NB4 (cell line): ENCODE measurements at regions not wholly inside any gene's neighbourhood (a gene's known extent, or its start where the extent isn't known, plus 50 kb on each side); places are given as distances from the start of the nearest gene placed in this dataset.

Source experiments
- MYC ChIP-seq: IDR thresholded peaks from 2 replicates; pipeline ENCODE4 v1.6.1; 2011; ENCODE audit warnings: low read depth, low read length
- POLR2A ChIP-seq: IDR thresholded peaks from 2 replicates; pipeline ENCODE4 v1.6.1; 2011; ENCODE audit warnings: mild to moderate bottlenecking; ENCODE audit not compliant: insufficient read length; ENCODE audit errors: extremely low read depth
- TF ChIP-seq, protein P1 (sequence below): IDR thresholded peaks from one replicate; pipeline ENCODE4 v1.5.1; 2012; ENCODE audit warnings: low read depth, low read length

DNA sequence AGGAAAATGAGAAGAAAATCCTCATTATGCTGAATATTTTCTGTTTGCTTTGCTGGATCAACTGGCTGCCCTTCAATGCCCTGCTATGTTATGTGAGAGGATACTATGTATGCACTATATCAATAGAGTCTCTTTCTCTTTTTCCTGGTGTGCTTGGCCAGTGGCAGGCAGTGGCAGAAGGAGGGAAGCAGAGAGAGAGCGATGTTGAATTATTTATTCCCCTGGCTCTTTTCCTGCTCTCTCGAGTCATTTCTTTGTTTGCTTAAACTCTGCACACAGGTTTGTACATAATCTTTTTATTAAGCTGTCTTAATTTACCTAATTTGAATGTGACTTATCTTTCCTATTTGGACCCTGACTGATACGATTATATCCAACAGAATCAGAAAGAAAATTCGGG is 1727.3 kb downstream of the SUCLG1 start:
- TF ChIP-seq, protein P1, sequence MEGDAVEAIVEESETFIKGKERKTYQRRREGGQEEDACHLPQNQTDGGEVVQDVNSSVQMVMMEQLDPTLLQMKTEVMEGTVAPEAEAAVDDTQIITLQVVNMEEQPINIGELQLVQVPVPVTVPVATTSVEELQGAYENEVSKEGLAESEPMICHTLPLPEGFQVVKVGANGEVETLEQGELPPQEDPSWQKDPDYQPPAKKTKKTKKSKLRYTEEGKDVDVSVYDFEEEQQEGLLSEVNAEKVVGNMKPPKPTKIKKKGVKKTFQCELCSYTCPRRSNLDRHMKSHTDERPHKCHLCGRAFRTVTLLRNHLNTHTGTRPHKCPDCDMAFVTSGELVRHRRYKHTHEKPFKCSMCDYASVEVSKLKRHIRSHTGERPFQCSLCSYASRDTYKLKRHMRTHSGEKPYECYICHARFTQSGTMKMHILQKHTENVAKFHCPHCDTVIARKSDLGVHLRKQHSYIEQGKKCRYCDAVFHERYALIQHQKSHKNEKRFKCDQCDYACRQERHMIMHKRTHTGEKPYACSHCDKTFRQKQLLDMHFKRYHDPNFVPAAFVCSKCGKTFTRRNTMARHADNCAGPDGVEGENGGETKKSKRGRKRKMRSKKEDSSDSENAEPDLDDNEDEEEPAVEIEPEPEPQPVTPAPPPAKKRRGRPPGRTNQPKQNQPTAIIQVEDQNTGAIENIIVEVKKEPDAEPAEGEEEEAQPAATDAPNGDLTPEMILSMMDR: no peak
- TF ChIP-seq POLR2A (no peak), MYC (no peak)
